ENCODE measurements at regions not wholly inside any gene's neighbourhood (a gene's known extent, or its start where the extent isn't known, plus 50 kb on each side); places are given as distances from the start of the nearest gene placed in this dataset.
"Not testable (repeated sequence)": the region's sequence is repeated elsewhere in the genome, so short reads cannot be mapped to it uniquely, and the experiment has no call there.

DNA sequence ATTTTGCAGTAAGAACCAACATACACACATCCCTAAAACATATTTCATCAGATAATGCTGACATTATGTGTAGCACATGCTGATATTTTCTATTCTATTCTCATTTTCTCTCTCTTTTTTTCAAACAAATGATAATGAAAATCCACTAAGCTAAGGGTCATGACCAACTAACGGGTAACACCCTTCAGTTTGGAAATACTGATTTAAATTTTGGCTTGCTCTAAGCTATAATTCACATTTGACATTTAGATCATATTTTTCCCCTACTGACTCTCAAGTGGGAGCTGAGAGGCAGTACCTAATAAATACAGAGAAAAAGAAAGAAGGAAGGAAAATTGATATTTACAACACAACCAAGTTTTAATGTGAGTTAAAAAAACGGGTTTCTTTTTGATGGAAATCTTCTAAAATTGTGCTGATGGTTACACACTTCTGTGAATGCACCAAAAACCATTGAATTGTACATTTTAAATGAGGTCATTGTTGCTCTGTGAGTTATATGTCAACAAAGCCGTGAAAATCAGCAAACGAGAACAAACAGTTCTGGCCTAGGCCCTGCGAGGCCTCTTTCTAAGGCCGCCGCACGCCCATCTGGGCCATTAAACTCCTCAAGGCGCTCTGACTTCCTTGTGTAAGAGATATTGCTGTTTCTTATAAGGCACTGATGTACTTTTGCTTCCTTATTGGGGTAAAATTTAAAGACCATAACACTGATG is 124.2 kb downstream of the GALR1 start:
- DNase-seq (ENCODE audit: low read depth) = no peak

DNA sequence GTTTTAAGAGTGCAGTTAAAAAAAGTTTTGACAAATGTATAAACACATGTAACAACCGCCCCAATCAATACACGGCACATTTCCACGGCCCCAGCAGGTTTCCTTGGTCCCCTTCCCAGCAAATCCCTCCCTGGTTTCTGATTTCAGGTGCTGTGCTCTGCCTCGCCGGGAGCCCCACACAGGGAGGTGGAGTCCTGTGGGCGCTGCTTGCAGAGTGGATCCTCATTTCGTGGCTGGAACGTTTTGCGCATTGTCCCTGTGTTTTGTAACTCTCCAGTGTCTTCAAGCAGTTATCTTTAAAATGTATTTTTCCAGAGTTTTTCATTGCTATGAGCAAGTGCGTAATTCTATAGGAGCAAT is 124.8 kb downstream of the GALR1 start:
- no peak for DNase-seq (ENCODE audit: low read depth)

DNA sequence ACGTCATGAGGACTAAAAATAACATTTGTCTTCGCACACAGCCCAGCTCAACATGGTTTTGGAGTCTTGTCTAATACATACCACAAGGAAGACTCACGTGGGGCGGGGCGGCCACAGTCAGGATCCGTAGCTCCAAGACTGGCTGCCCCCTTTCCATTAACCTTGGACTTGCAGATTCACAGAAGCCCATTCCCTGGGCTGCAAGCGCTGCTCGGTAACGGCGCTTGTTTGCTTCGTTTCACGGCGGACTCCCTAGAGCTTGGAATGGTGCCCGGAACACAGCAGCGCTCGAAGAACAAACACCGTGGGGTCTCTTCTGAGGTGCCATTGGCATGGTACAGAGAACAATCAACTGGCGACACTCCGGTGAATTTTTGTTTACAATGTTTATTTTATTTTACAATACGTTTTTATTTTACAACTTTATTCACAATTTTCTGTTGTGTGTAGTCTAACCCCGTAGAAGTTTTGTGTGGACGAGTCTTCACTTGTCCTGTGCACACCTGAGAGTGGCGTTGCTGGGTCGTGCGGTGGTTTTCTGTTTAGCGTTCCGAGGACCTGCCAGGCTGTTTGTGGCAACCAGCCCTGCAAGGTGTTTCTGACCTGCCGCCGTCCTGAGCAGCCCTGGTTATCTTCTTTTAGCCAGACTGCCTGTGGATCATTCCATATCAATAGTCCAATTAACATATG is 126.5 kb downstream of the GALR1 start:
- peak; percentile 45 for DNase-seq (ENCODE audit: low read depth)

DNA sequence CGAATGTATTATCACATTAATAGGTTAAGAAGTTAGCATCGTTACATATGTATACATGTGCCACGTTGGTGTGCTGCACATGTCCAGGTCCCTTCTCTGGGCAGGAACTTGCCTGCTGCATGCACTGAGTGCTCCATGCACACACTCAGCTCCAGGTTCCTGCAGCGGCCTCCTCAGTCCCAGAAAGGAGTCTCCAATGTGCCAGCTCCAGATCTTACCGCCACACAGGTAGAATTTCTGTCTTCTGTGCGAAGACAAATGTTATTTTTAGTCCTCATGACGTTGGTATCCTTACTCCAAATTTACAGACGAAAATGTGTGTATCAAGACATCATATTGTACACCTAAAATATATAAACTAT is 127.1 kb downstream of the GALR1 start:
- DNase-seq (ENCODE audit: low read depth) = no peak

DNA sequence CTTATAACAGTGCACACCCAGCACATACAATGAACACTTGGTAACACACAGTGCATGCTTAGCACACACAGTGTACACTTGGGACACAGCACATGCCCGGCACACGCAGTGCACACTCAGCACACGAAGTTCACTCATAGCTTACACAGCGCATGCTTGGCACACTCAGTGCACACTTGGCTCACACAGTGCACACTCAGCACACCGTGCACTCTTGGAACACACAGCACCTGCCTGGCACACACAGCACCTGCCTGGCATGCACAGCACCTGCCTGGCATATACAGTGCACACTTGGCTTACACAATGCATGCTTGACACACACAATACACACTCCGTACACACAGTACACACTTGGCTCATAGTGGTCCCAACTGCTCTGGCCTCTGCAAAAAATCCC is 128.2 kb downstream of the GALR1 start:
- DNase-seq (ENCODE audit: low read depth) = no peak

DNA sequence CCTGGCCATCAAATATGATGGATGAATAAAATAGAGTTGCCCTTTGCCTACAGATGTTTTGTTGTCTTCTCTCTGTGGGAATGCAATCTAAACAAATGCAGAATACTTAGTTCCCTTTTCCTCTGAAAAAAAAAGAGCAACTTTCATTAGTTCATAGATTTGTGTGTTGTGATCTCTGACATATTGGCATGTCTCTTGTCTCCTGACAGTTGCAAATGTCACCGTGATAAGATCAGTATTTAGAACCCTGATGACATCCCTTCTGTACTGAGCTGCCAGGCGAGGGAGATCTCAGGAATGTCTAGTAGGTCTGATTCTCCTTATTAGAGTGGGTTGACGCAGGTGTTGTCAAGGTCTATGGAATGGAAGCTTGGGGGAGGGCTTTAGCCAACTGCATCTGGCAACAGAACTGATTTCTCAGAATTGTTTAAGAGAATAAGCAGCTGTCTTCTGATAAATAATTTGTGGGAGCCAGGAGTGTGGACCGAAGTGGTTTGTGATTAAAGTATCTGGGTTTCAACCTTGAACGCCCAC is 130.4 kb downstream of the GALR1 start:
- no peak for DNase-seq (ENCODE audit: low read depth)

DNA sequence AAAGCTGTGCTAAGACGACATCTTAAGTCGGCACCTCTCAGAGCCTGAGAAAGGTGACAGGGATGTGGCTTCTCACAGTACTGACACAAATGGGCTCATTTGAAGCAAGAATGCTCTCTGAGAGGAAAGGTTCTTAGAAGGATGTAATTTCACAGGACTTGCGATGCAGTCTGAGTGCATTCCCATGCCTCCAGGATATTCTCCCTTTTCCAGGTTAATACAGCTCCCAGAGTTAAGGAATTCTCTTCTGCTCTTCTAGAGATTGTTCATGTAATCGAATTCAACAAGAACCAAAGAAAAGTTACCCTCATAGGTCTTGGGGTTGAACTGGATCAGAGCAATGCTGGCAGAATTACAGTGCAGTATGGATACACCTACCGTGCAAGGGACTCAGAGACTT is 131.0 kb downstream of the GALR1 start:
- no peak for DNase-seq (ENCODE audit: low read depth)

DNA sequence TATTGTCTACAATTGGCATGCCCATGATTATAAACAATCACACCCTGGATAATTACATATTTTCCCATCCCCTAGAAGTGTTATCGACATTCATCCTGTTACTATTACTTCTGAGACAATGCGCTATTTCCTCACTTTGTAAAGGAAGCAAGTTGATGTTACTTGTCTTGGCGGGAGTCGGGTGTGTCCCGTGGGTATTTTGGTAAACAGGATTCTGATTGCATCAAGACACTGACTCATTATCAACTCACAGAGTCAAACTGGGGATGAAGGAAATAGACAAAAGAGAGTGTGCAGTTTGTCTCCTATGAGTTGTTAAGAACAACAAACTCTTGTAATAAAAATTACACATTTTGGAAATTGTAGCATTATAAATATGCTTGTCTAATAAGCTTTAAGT is 142.7 kb downstream of the GALR1 start:
- no peak for DNase-seq (ENCODE audit: low read depth)

DNA sequence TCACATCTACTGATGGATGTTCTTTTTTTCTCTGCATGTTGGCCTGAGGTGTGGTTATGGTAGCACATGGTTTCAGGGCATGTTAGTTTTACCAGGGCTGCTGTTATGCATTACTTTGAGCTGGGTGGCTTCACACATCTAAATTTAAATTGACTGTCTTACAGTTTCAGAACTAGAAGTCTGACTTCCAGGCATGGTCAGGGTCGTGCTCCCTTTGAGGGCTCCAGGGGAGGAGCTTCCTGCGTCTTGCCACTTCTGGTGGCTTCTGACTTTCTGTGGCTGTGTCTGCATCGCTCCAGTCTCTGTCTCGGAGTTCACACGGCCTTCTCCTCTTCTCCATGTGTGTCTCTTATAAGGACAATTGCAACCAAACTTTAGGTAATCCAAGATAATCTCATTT is 143.9 kb downstream of the GALR1 start:
- DNase-seq (ENCODE audit: low read depth) = no peak

DNA sequence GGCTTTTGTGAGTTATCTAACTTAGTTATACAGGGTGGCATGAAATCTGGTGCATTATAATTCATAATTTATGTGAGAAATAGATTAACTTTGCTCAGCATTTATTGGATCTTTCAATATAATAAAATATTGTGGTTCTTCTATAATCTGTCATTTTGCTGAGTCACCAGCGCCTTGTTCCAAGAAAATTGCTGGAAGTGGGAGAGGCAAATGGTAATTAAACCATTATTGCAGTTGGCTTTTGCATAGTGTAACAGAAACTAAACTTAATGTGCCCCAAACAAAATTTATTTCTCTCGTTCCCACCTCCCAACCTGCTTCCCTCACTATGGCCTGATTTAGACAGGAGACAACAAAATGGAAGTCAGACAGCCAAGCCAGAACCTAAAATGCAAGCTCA is 146.3 kb downstream of the GALR1 start:
- no peak for DNase-seq (ENCODE audit: low read depth)

DNA sequence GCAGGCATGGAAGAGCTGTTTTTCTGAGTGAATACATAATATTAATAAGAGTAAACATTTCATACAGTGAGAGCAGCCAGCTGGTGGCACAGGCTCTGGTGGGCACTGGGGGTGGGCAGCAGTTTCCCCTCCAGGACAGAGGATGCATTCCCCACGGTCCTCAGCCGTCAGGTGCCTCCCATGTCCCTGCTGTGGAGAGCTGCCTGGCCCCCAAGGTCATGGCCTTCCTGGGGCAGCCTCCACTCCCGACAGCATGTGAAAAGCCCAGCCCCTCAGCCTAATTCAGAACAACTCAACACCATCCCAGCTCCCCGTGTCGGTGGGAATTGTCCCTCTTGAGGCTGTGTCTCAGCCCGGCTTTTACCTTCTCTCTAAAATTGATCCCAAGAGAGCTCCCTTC is 147.4 kb downstream of the GALR1 start:
- DNase-seq (ENCODE audit: low read depth) = no peak

DNA sequence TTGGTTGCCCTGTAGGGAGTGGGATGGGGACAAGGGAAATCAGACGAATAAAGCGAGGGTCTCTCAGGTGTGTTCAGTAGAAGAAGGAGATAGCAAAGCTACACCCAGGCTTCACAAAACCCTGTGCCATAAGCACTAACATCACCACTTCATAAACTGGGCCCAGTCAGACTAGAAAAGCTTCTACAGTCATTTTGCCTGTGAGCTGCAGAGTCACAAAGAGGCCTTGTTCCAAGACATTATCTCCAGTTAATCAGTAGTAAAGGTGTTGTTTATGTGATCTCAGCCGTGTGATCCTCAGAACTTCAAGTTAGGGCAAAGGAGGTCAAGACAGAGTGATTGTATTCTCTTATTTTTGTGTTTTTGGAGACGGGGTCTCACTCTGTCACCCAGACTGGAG is 148.0 kb downstream of the GALR1 start:
- DNase-seq (ENCODE audit: low read depth) = no peak

DNA sequence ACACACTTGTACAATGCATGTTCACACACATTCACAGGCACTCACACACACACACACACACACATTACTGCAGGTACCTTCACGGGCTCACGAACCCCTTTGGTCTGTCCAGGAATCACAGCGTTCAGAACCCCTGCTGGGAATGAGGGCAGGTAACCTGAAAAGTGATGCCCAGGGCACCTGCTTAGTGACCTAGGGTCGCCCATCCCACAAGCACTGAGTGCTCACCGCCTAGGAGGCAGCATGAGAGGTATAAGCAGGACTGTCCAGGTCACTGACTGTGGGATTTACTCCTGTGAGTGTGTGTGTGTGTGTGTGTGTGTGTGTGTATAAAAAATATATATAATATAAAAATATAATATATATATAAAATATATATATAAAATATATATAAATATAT is 150.9 kb downstream of the GALR1 start:
- DNase-seq (ENCODE audit: low read depth) = no peak

DNA sequence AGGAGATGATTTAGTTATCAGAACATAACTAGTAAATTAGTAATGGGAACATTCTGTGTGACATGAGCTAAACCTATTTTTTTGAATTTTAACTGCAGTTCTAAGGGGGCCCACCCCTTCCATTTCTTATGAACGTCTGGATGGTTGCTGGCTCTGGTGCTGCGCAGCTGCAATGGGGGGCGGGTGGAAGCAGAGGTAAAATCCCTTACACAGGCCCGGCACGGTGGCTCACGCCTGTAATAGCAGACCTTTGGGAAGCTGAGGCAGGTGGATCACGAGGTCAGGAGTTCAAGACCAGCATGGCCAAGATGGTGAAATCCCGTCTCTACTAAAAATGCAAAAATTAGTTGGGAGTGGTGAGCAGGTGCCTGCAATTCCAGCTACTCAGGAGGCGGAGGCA is 151.5 kb downstream of the GALR1 start:
- DNase-seq (ENCODE audit: low read depth) = no peak

DNA sequence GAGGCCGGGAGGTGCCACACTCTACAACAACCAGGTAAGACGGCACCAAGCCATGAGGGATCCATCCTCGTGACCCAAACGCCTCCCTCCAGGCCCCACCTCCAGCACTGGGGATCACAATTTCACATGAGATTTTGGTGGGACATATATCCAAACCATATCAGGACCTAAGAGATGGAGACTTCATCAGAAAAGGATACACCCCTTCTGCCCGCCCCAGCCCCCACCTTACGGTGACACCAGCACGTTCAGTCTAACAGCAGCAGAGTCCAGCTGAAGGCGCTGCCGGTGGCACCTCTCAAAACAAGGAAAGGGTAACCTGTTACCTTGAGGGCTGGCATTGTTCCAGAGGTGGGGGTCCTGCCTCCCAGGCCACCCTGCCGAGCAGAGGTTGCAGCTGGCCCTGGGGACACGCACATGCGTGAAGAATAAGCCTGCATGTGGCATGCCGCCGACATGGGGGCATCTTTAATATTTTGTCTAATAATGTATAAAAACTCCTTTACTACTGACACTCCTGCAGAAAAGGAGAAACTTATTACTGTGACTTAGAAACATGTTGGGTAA is 154.4 kb downstream of the GALR1 start:
- DNase-seq (ENCODE audit: low read depth) = no peak

DNA sequence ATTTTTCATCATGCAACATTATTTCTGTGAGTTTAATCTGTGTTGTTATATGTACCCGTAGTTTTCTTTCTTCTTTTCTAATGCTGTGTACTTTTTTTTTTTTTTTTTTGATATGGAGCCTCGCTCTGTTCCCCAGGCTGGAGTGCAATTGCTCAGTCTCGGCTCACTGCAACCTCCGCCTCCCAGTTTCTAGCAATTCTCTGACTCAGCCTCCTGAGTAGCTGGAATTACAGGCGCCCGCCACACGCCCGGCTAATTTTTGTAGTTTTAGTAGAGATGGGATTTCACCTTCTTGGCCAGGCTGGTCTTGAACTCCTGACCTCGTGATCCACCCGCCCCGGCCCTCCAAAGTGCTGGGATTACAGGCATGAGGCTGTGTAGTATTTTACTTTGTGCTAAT is 155.4 kb downstream of the GALR1 start:
- DNase-seq (ENCODE audit: low read depth) = no peak

DNA sequence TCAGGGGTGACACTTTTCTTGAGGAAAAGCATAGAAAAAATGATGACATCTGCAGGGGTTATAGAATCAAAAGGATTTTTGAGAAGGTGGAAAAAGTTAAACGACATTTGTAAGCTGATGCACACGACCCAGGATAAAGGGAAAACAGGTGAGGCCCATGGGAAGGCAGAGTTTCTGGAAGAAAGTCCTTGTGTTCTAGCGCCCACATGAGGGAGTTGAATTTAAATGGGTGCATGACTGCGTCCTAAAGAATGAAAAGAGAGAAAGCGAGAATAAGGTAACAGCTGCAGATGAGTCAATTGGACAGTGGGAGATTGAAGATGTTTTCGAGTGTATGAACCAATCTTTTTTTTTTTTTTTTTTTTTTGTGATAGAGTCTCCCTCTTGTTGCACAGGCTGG is 158.1 kb downstream of the GALR1 start:
- DNase-seq (ENCODE audit: low read depth) = no peak

DNA sequence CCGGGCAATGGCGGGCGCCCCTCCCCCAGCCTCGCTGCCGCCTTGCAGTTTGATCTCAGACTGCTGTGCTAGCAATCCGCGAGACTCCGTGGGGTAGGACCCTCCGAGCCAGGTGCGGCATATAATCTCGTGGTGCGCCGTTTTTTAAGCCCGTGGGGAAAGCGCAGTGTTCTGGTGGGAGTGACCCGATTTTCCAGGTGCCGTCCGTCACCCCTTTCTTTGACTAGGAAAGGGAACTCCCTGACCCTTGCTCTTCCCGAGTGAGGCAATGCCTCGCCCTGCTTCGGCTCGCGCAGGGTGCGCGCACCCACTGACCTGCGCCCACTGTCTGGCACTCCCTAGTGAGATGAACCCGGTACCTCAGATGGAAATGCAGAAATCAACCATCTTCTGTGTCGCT is 171.9 kb downstream of the GALR1 start:
- not testable (repeated sequence) for DNase-seq (ENCODE audit: low read depth)

DNA sequence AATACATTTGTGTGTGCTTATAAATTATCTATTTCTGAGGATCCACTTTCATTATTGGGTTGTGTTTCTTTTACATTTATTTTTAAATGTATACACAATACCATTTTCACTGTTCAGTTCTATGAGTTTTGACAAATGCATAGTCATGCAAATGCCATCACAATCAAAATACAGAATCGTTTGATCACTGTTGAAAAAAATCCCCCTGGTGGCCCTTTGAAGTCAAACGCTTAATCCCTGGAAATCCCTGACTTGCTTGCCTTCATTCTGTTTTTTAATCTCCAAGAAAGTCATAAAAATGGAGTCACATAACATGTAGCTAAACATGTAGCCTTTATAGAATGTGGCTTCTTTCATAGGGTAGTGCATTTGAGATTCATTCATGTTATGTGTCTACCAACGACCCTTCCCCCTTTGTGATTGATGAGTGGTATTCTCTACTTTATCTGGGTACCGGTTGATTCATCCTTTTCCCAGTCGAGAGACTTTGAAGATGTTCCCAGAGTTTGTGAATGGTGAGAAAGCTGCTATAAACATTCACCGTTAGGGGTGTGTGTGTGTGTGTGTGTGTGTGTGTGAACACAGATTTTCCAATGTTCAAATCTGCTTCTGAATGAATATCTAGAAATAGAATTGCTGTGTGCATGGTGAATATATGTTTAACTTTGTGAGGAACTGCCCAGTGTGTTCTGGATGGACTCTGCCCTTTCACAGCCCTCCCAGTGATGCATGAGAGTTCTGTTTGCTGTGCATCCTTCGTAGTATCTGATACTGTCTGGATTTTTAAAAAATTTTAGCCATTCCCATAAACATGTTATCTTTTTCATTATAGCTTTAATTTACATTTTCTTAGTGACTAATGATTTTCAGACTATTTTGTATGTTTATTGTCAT is 173.6 kb downstream of the GALR1 start:
- DNase-seq (ENCODE audit: low read depth) = no peak

DNA sequence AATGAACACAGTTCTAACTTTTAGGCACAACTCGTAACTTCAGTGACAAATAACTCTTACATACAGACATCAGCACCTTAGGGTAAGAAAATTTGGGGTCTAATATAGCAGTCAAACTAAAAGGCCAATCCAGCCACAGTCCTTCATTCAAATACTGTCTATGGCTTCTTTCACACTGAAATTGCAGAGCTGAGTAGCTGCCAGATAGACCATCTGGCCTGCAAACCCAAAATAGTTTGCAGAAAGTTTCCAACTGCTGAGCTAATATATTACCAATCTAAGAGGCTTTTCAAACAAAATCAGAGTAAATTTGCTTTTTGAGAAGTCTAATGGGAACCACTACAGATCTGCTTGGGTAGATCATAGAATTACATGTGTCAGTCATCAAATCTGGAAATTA is 183.4 kb downstream of the GALR1 start:
- DNase-seq (ENCODE audit: low read depth) = no peak

DNA sequence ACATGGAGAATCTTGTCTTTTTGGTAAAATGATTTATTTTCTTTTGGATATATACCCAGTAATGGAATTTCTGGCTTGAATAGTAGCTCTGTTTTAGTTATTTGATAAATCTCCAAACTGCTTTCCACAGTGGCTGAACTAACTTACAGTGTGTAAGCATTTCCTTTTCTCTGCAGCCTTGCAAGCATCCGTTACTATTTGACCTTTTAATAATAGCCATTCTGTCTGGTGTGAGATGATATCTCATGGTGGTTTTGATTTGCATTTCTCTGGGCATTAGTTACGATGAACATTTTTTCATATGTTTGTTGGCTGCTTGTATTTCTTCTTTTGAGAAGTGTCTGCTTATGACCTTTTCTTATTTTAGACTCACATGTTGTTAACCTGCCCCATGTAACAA is 190.2 kb downstream of the GALR1 start:
- no peak for DNase-seq (ENCODE audit: low read depth)

DNA sequence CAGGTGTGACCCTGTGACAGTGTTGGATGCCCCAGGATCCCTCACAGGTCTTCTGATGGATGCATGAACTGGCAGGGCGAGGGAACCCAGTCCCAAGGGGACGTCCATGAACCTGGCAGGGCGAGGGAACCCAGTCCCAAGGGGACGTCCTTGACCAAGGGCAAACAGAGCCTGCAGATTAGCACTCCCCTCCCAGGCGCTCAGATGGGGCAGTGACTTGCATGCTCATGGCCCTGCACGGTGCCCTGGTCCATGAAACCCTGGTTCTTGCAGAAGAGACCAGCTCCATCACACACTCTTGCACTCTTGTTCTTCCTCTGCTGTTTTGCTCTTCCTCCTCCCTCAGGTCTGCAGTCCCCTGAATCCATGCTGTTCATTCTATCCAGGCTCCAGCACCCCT is 192.7 kb downstream of the GALR1 start:
- DNase-seq (ENCODE audit: low read depth) = no peak

Data from HT1080 (cell line).